ENCODE measurements at regions not wholly inside any gene's neighbourhood (a gene's known extent, or its start where the extent isn't known, plus 50 kb on each side); places are given as distances from the start of the nearest gene placed in this dataset.

DNA sequence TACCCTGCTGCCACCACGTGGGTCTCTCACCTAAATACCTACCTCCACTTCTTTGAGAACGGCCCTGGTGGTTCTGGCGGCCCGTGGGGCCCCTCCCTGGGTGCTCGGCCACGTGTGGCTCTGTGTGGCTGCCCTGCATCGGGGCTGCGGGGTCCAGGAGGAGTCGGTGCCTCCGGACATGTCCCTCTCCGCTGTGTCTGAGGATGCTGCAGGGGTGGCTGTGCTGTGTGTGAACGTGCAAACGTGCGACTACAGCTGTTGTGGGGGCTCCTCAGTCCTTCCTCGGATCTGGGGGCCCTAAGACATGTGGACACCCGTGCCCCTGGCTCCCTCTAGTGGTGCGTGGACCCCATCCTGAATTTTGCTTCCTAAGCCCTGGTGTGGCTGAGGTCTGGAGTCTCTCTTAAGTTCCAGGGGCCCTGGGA lies 691.8 kb downstream of the QKI start:
- TF ChIP-seq, protein P1, sequence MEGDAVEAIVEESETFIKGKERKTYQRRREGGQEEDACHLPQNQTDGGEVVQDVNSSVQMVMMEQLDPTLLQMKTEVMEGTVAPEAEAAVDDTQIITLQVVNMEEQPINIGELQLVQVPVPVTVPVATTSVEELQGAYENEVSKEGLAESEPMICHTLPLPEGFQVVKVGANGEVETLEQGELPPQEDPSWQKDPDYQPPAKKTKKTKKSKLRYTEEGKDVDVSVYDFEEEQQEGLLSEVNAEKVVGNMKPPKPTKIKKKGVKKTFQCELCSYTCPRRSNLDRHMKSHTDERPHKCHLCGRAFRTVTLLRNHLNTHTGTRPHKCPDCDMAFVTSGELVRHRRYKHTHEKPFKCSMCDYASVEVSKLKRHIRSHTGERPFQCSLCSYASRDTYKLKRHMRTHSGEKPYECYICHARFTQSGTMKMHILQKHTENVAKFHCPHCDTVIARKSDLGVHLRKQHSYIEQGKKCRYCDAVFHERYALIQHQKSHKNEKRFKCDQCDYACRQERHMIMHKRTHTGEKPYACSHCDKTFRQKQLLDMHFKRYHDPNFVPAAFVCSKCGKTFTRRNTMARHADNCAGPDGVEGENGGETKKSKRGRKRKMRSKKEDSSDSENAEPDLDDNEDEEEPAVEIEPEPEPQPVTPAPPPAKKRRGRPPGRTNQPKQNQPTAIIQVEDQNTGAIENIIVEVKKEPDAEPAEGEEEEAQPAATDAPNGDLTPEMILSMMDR (conservative IDR thresholded peaks at IDR 0.05; ENCODE audit: low read depth, low read length) = no peak
- TF ChIP-seq POLR2A (IDR thresholded peaks at IDR 0.05; ENCODE audit: low read depth, low read length) = no peak
- TF ChIP-seq MAZ (IDR thresholded peaks at IDR 0.05; ENCODE audit: borderline replicate concordance, low read depth, low read length) = no peak
- no peak for TF ChIP-seq CHD1 (IDR thresholded peaks at IDR 0.05; ENCODE audit: low read depth, low read length)
- no peak for TF ChIP-seq CEBPB (IDR thresholded peaks at IDR 0.05; ENCODE audit: low read depth, low read length)
- TF ChIP-seq MXI1 (IDR thresholded peaks at IDR 0.05; ENCODE audit: borderline replicate concordance, low read depth, low read length) = no peak
- TF ChIP-seq BHLHE40 (IDR thresholded peaks at IDR 0.05; ENCODE audit: low read depth, low read length) = no peak
- TF ChIP-seq, protein P2, sequence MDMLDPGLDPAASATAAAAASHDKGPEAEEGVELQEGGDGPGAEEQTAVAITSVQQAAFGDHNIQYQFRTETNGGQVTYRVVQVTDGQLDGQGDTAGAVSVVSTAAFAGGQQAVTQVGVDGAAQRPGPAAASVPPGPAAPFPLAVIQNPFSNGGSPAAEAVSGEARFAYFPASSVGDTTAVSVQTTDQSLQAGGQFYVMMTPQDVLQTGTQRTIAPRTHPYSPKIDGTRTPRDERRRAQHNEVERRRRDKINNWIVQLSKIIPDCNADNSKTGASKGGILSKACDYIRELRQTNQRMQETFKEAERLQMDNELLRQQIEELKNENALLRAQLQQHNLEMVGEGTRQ (IDR thresholded peaks at IDR 0.05; ENCODE audit: low read depth, low read length) = no peak
- no peak for TF ChIP-seq RAD21 (IDR thresholded peaks at IDR 0.05; ENCODE audit: low read length)
- TF ChIP-seq RCOR1 (IDR thresholded peaks at IDR 0.05; ENCODE audit: insufficient replicate concordance, low read length) = no peak
- no peak for TF ChIP-seq SMC3 (IDR thresholded peaks at IDR 0.05; ENCODE audit: low read depth, low read length)
- TF ChIP-seq RFX5 (IDR thresholded peaks at IDR 0.05; ENCODE audit: low read depth, low read length) = no peak
- TF ChIP-seq, protein P3, sequence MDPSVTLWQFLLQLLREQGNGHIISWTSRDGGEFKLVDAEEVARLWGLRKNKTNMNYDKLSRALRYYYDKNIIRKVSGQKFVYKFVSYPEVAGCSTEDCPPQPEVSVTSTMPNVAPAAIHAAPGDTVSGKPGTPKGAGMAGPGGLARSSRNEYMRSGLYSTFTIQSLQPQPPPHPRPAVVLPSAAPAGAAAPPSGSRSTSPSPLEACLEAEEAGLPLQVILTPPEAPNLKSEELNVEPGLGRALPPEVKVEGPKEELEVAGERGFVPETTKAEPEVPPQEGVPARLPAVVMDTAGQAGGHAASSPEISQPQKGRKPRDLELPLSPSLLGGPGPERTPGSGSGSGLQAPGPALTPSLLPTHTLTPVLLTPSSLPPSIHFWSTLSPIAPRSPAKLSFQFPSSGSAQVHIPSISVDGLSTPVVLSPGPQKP (IDR thresholded peaks at IDR 0.05; ENCODE audit: borderline replicate concordance, low read depth, low read length) = no peak

Data from IMR-90 (cell line).